Spleen (tissue), 7 donors: ENCODE measurements at regions not wholly inside any gene's neighbourhood (a gene's known extent, or its start where the extent isn't known, plus 50 kb on each side); places are given as distances from the start of the nearest gene placed in this dataset.

Experiments used
- POLR2AphosphoS5 ChIP-seq, 3 donors: sonication (generic); formaldehyde crosslinking; IDR thresholded peaks; one replicate each; pipeline ENCODE4 v1.5.1; 2017; ENCODE audit warnings: antibody characterized with exemption in 3 of 3
- TF ChIP-seq, protein P1 (sequence below), 11 experiments: fragments of 200-600 bp in 7 of 11; fragments of 450-650 bp in 4 of 11; sonication (generic) in 4 of 11; IDR thresholded peaks in 8 of 11; conservative IDR thresholded peaks in 3 of 11; 1 replicate in 7 of 11; 2 replicates in 4 of 11; pipeline versions ENCODE4 v1.4.0 to v1.8.0; 2016 to 2021; ENCODE audit warnings: antibody characterized with exemption in 11 of 11, inconsistent platforms in 4 of 11, mild to moderate bottlenecking in 1 of 11
- donor health status: DM: no; HTN: no; CAD: no; lungs with moderate emphysema.
- donor health status: DM: no; HTN: no; CAD: no.
- donor health status: DM: no; HTN: no; CAD: no.

DNA sequence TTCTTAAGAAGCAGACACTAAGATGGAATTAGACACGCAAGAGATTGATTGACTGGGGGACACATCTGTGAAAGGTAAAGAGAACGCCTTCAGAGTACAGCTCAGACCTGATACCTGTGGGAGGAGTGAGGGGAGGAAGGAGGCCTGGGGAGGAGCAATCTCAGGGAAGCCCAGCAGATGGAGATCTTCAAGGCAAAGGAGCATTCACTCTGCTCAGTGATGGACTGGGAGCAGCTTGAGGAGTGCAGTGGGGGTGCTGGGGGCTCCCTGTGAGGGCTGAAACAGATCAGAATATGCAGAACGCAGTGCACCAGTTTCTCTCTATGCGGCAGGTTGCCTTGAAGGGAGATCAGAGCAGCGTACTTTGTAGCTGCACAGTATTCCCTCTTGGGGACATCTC lies 103.7 kb upstream of the ATP8B1 start:
- TF ChIP-seq POLR2AphosphoS5 (IDR thresholded peaks at IDR 0.05), result no peak
- TF ChIP-seq, protein P1, sequence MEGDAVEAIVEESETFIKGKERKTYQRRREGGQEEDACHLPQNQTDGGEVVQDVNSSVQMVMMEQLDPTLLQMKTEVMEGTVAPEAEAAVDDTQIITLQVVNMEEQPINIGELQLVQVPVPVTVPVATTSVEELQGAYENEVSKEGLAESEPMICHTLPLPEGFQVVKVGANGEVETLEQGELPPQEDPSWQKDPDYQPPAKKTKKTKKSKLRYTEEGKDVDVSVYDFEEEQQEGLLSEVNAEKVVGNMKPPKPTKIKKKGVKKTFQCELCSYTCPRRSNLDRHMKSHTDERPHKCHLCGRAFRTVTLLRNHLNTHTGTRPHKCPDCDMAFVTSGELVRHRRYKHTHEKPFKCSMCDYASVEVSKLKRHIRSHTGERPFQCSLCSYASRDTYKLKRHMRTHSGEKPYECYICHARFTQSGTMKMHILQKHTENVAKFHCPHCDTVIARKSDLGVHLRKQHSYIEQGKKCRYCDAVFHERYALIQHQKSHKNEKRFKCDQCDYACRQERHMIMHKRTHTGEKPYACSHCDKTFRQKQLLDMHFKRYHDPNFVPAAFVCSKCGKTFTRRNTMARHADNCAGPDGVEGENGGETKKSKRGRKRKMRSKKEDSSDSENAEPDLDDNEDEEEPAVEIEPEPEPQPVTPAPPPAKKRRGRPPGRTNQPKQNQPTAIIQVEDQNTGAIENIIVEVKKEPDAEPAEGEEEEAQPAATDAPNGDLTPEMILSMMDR (IDR thresholded peaks at IDR 0.05 in 8 of 11, conservative IDR thresholded peaks at IDR 0.05 in 3 of 11), result no peak
